ENCODE measurements at regions not wholly inside any gene's neighbourhood (a gene's known extent, or its start where the extent isn't known, plus 50 kb on each side); places are given as distances from the start of the nearest gene placed in this dataset.

DNA sequence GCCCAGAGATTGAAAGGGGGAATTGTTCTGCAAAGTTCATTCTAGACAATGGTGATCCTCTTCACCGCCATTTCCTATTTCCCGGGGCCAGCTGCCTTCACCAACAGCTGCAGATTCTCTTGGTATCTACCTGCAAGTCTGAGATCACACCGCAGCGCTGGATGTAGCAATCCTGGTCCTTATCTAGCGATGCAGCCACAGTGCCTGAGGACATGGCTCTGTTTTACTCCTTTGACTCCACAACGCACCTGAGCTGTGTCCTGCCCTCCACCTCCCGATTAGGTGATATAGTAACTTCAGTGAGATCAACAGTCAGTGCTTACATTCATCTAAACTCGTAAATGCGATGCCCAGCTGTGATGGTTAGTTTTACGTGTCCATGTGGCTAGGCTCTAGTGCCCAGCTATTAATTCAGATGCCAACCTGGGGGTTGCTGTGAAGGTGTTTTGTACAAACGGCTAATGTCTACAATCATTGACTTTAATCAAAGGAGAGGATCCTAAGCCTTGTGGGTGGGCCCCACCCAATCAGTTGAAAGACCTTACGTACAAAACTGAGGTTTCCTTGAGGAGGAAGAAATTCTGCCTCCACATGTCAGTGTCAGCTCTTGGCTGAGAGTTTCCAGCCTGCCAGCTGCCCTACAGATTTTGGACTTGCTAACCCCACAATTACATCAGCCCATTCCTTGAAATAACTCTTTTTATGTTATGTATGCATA lies 189.8 kb downstream of the SH3BP4 start:
- no peak for DNase-seq

DNA sequence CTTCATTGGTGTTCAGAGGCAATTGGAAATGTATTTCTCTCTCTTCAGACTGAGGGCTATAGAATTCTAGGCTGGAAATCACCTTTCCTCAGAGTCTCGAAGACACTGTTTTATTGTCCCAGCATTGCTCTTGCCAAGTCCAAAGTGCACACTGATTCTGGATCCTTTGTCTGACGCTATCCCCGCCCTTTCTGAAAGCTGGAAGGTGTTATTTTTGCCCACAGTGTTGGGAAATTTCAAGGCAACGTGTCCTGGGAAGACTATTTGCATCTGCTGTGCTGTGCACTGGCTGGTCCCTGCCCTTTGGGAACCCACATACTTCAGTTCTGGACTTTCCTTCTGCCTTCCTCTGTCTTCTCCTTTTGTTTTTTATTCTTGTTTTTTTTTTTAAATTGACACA lies 190.8 kb downstream of the SH3BP4 start:
- no peak for DNase-seq

- DNase-seq, result no peak
Observed at GRCh38 chr2:235143789-235144188, 192.0 kb downstream of the SH3BP4 start.

DNA sequence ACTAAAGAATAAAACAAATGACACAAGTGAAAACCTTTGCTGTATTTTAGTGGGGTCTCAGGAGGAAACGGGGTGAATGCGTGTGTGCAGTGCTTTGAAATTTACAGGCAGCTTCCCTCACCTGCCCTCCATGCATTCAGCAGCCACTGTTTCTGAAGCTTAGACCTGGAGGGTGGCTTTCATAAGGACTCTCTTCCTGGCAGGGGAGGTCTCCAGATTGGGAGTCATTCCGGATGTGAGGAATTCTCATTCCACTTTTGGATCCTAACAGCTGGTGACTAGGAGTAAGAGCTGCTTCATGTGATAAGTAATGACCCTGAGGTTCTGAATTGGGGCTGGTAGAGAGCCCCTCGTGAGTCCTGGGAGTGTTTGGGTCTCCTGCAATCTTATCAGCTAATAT lies 192.5 kb downstream of the SH3BP4 start:
- DNase-seq, result no peak

DNA sequence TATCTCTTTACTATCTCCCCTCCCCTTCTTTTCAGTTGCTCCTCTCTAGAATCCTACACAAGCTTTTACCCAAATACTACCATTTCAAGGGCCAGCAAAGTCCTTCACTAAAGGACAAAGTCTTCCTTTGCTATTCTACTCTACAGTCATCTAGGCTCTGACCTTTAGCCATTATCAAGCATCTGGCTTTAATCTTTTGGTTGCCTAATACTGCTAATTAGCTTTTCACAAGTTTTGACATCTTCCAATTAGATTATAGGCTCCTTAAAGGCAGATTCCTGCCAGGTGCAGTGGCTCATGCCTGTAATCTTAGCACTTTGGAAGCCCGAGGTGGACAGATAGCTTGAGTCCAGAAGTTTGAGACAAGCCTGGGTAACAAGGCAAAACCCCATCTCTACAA lies 194.4 kb downstream of the SH3BP4 start:
- DNase-seq, result no peak

DNA sequence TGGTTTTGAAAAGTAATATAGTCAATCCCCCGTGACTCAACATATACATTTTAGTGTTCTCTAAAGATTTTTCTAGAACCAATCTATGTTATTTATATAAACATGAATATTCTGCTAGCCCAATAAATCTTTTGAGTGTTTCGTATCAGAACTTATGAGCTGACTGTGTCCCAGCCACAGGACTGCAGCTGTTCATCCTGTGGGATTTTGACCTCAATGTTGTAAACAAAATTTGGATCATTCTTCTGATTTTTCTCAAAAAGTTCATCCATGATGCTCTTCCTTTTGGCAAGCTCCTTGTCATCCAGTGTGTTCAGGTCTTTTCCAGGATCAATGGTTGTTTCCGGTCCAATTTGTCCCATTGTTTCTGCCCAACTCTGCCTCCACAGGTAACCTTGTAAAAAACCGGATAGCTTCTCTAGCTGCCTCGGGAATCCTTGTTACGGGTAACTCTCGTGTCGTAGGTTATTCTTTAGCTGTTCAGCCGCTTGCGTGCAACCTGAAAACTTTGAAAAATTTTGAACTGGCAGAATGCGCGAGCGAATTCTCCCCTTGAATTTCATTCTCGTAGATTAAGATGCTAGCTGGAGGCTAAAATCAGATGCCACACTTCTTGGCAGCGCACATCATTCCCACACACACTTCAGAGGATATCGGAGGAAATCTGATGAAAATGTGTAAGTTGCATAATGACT lies 195.2 kb downstream of the SH3BP4 start:
- no peak for DNase-seq

DNA sequence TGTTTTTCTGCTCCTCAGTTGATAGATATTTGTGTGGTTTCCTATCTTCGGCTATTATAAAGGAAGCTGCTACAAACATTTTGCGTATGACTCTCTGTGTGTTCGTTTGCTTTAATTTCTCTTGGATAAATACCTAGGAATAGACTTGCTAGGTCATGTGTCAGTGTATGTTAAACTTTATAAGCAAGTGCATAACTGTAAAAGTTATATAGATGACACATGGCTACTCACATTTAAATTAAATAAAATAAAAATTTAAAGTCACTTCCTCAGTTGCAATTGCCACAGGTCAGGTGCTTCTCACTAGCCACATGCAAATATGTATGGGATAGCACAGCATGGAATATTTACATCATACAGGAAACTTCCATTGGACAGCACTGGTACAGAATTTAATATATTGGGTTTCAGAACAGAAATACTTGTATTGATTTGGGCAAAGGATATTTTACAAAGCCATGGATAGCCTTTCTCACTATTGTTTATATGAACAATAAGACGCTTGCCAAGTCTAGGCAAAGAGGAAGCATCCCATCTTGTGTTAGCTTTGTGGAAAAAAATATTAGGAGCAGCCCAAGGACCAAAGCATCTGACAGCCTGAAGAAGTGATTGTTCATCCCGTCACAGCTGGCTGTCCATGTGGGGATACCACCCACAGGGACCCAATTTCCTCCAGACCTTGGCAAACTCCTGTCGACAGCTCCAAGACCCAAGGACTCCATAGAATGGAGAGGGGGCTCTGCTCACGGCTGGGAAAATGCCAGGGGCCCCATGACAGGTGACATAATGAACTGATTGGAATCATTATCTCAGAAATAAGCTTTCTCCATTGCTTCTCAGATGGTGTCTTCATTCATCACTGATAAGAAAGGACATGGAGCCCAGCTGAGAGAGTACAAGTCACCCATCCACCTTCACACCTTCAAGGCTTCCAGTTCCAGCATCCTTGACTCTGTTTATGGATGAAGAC lies 196.7 kb downstream of the SH3BP4 start:
- DNase-seq, result no peak

DNA sequence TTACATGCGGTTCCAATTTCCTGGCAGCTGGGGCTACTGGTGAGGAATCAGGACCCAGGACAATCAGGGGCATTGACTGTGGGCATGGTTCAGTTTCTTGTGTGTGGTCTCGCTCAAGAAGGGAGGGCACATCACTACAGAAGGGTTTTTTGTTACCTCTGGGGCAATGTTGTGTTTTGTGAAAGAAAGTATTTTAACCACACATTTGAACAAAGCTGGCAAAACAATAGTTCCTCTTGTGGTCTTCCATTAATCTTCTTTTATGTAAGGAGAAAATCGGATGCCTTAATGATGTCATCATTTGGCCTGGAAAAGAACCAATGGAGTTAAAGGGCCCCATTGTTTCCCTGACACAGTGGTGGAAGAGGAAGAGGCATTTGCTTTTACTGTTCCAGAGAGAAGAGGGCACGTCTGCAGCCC lies 197.4 kb downstream of the SH3BP4 start:
- no peak for DNase-seq

DNA sequence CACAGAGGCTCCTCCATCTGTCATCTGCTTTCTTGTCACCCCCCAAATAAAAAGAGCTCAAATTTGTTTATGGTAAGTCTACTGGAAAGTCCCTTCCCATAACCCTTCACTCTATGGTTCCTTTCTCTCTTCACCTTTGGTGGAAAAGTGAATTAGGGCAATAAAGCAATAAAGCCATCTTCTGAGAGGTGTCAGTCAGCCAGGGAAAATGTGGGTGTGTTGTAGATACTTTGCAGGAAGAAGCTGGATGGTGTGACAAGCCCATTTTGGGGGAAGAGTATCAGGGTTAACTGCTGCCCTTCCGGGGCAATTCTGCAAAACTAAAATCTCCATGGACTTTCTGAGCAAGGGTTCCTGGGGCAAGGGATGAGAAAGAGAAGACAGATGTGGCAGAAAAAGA lies 197.9 kb downstream of the SH3BP4 start:
- DNase-seq, result no peak

DNA sequence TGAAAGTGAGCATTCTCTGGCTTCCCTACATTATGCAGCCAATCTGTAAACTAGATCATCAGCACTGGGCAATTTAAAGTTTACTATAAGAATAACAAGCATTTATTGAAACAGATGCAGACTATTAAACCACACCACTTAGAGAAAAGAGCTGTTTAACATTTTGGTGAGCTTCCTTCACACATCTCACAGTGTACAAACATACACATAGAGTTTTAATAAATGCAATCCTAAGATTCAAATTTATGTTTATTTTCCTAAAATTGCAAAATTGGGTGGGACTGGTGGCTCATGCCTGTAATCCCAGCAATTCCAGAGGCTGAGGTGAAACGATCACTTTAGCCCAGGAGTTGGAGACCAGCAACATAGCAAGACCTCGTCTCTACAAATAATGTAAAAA lies 199.3 kb downstream of the SH3BP4 start:
- DNase-seq, result no peak

GRCh38 chr2:235155163-235155562 lies 203.3 kb downstream of the SH3BP4 start:
- no peak for DNase-seq

DNA sequence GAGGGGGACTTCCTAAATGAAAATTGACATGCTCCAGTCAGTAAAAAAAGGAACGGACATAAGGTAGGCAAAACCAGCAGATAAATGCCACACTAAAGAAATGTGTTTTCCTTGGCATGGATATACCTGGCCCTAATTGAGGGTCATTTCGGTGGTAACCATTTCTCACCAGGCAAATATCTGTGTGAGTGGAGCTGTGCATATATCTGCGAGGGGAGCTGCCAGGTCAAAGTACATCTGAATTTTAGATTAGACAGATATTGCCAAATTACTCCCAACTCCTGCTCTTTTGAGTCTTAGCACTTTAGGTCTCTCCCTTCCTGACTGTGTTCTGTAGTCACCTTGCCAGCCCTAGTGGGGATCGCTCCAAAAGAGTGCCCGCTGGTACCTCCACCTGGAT lies 204.2 kb downstream of the SH3BP4 start:
- DNase-seq, result no peak

GRCh38 chr2:235157746-235158482 lies 206.1 kb downstream of the SH3BP4 start:
- no peak for DNase-seq

DNA sequence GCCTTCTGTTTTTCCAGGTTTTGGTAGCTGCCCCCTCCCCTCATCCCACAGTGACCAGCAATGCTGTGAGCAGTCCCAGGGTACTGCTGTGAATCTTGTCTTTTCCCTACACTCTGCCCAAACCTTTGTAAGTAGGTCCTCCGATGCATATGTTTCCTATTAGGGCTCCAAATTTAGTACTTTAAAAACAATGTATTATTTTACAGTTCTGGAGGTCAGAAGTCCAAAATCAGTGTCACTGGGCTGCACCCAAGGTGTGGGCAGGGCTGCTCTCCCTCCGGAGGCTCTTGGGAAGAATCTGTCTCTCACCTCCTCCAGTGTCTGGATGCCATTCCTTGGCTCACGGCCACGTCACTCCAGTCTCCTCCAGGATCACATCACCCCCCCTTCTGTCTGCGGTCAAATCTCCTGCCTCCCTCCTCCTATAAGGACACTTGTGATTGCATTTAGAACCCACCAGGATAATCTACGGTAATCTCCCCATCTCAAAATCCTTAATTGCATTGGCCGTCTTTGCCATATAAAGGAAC lies 208.5 kb downstream of the SH3BP4 start:
- no peak for DNase-seq

- DNase-seq, result no peak
Observed at GRCh38 chr2:235161565-235161964, 209.7 kb downstream of the SH3BP4 start.

DNA sequence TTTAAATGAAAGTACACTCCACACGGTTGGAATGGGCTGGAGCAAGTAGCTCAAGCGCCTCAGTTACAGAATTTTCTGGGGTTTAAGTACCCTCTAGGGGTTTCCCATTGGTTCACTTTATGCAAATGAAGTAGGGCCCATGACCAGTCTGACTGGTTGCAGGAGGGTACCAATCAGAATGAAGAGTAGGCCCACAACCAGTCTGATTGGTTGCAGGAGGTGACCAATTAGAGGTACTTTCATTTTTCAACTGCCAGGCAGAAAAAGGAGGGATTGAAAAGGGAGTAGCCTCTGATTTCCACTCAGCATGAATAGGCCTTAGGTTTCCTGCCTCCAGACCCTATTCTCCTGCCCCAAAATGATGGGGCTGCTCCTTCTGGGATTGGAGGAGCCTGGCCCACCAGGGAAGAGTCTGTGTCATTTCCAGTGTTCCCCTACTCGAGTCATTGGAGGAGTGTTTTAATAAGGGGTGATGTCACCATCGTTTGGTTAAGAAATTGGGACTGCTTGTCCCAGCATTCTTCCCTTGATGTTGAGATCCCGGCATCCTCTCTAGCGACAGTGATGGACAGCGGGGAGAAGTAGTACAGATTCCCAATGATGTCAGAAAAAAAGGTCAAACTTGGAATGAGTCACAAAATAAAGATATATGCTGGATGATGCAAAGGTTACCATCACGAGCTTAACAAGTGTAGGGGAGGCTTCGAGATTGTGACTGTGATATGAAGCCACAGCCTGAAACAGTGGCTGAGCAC lies 210.4 kb downstream of the SH3BP4 start:
- DNase-seq, result no peak

DNA sequence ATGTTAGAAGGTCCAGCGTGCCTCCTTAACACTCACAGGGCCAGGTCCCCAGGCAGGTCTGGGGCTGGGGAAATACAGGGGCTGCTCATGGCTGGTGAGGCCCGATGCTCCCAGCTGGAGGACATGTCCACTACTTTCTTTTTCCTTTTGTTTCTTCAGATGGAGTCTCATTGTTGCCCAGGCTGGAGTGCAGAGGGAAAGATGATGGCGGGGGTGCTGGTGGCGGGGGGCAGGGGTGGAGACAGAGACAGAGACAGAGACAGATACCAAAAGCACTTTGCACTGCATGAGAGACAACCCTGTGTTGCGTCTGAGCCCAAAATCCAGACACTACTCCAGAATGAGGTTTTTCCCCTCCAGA lies 211.0 kb downstream of the SH3BP4 start:
- DNase-seq, result no peak

GRCh38 chr2:235165136-235165535 lies 213.3 kb downstream of the SH3BP4 start:
- DNase-seq, result no peak

DNA sequence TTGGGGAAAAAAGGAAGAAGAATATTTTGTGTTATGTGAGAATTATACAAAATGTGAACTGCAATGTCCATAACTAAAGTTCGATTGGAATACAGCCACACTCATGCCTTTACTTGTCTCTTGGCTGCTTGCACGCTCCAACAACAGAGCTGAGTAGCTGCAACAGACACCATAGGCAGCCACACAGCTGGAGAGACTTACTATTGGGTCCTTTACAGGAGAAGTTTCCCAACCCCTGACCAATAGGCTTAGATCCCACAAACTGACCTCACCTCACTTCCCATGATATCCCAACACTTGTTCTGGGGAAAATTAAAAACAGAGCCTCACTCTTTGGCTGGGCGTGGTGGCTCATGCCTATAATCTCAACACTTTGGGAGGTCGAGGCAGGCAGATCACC lies 213.8 kb downstream of the SH3BP4 start:
- no peak for DNase-seq

DNA sequence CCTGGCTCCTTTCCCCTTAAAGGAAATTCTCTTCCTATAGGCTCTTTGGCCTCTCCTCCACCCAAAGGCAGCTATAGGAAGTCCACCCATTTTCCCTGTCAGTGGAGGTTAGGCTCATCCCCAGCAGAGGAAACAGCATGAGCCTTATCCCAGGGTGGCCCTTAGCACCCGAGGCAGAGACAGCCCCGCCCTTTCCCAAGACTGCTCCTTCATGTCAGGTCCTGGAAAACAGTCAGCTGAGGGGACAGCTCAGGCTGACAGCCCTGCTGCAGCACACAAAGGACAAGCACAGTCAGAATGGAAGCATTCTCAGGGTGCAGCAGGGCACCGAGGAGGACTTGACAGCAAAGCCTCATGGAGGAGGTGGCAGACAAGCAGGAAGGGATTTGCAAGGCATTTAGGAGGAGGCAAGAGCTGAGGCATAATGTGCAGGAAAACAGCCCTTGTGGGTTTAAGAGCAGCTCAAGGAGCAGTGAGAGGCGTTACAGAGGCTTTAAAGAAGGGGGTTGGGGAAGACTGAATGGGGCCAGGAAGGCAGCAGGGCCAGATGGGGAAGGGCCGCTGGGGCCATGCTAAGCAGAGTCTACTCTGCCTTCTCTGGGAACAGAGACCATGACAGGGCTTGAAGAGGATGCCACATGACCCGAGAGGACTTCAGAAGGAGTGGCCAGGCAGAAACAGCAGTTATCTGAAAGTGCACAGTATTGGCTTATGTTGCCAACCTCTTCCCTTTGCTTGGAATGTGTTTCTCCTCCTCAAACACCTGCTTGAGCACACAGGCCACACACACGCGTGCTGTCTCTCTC lies 216.6 kb downstream of the SH3BP4 start:
- DNase-seq, result no peak

- DNase-seq, result no peak
Observed at GRCh38 chr2:235170016-235170415, 218.2 kb downstream of the SH3BP4 start.
